GM23338 (cell line): ENCODE measurements at regions not wholly inside any gene's neighbourhood (a gene's known extent, or its start where the extent isn't known, plus 50 kb on each side); places are given as distances from the start of the nearest gene placed in this dataset.

Source experiments
- ATAC-seq: fragments of 200-7000 bp; cut with Tn5 transposase; 3 replicates; pipeline ENCODE4 v1.9.1; 2020
- DNase-seq: peaks from one replicate; pipeline ENCODE4 v3.0.0-alpha.2; 2015; ENCODE audit warnings: low spot score
- H2AFZ ChIP-seq: fragments of 200-600 bp; sonication (generic); 2 replicates; pipeline ENCODE4 v1.8.0; 2016; ENCODE audit warnings: antibody characterized with exemption, mild to moderate bottlenecking, moderate library complexity
- H3F3A ChIP-seq: fragments of 200-600 bp; sonication (generic); replicated peaks from 2 replicates; pipeline ENCODE4 v1.8.0; 2017; ENCODE audit warnings: antibody characterized with exemption, mixed run types, low read depth
- H3K27ac ChIP-seq: fragments of 200-600 bp; sonication (generic); 2 replicates; pipeline ENCODE4 v1.6.1; 2016; ENCODE audit warnings: low read depth
- H3K27me3 ChIP-seq: fragments of 200-600 bp; sonication (generic); 2 replicates; pipeline ENCODE4 v1.8.0; 2016; ENCODE audit warnings: mild to moderate bottlenecking, mixed run types, moderate library complexity; ENCODE audit not compliant: insufficient read depth
- H3K36me3 ChIP-seq: fragments of 200-600 bp; sonication (generic); 2 replicates; pipeline ENCODE4 v1.8.0; 2016; ENCODE audit warnings: mild to moderate bottlenecking; ENCODE audit not compliant: insufficient read depth
- H3K4me1 ChIP-seq: fragments of 200-600 bp; sonication (generic); 2 replicates; pipeline ENCODE4 v1.8.0; 2016; ENCODE audit warnings: mild to moderate bottlenecking, moderate library complexity; ENCODE audit not compliant: insufficient read depth
- H3K4me2 ChIP-seq: fragments of 200-600 bp; sonication (generic); 2 replicates; pipeline ENCODE4 v1.7.1; 2017; ENCODE audit warnings: mixed run types
- H3K4me3 ChIP-seq: fragments of 200-600 bp; sonication (generic); 2 replicates; pipeline ENCODE4 v1.6.1; 2016; ENCODE audit warnings: mixed run types
- H3K79me2 ChIP-seq: fragments of 200-600 bp; sonication (generic); replicated peaks from 2 replicates; pipeline ENCODE4 v1.8.0; 2017; ENCODE audit warnings: mild to moderate bottlenecking; ENCODE audit not compliant: insufficient read depth
- H3K9me2 ChIP-seq: fragments of 200-600 bp; sonication (generic); 2 replicates; pipeline ENCODE4 v1.8.0; 2017; ENCODE audit not compliant: insufficient read depth
- H4K20me1 ChIP-seq: fragments of 200-600 bp; sonication (generic); replicated peaks from 2 replicates; pipeline ENCODE4 v1.8.0; 2017; ENCODE audit warnings: mild to moderate bottlenecking; ENCODE audit not compliant: insufficient read depth
- H3K27ac Mint-ChIP-seq: 2 replicates; pipeline ENCODE4 v1.8.0; 2020; ENCODE audit warnings: inconsistent platforms, mild to moderate bottlenecking, moderate library complexity, mixed read lengths
- H3K27me3 Mint-ChIP-seq: 3 replicates; pipeline ENCODE4 v1.8.0; 2022; ENCODE audit warnings: low read depth, mild to moderate bottlenecking, moderate library complexity, mixed read lengths, inconsistent platforms; ENCODE audit not compliant: insufficient read depth, poor library complexity
- H3K36me3 Mint-ChIP-seq: 3 replicates; pipeline ENCODE4 v1.8.0; 2021; ENCODE audit warnings: low read depth, mild to moderate bottlenecking, inconsistent platforms, moderate library complexity, mixed read lengths
- H3K4me1 Mint-ChIP-seq: 3 replicates; pipeline ENCODE4 v1.8.0; 2020; ENCODE audit warnings: mild to moderate bottlenecking, inconsistent platforms, mixed read lengths
- H3K4me3 Mint-ChIP-seq: 3 replicates; pipeline ENCODE4 v1.8.0; 2021; ENCODE audit warnings: moderate library complexity, mild to moderate bottlenecking, inconsistent platforms, mixed read lengths
- H3K9me3 Mint-ChIP-seq: 3 replicates; pipeline ENCODE4 v1.8.0; 2020; ENCODE audit warnings: moderate library complexity, mild to moderate bottlenecking, inconsistent platforms, mixed read lengths
- CREB1 ChIP-seq: fragments of 250-450 bp; sonication (Bioruptor Pico); IDR thresholded peaks from 2 replicates; pipeline ENCODE4 v1.5.0; 2020; ENCODE audit warnings: low read depth, mild to moderate bottlenecking, moderate library complexity
- EZH2 ChIP-seq: fragments of 200-600 bp; sonication (generic); IDR thresholded peaks from one replicate; pipeline ENCODE4 v1.8.0; 2017; ENCODE audit warnings: antibody characterized with exemption, mild to moderate bottlenecking, low read depth; ENCODE audit not compliant: unreplicated experiment
- EZH2phosphoT487 ChIP-seq: fragments of 200-600 bp; sonication (generic); IDR thresholded peaks from one replicate; pipeline ENCODE4 v1.8.1; 2018; ENCODE audit warnings: antibody characterized with exemption; ENCODE audit not compliant: unreplicated experiment
- JUNB ChIP-seq: IDR thresholded peaks from one replicate; pipeline ENCODE4 v1.6.1; 2016; ENCODE audit warnings: antibody characterized with exemption; ENCODE audit not compliant: unreplicated experiment
- NANOG ChIP-seq: IDR thresholded peaks from 2 replicates; pipeline ENCODE4 v1.6.1; 2016; ENCODE audit warnings: antibody characterized with exemption, borderline replicate concordance
- POLR2AphosphoS5 ChIP-seq: IDR thresholded peaks from 2 replicates; pipeline ENCODE4 v1.6.1; 2016; ENCODE audit warnings: antibody characterized with exemption, low read depth
- STAT1 ChIP-seq: IDR thresholded peaks from one replicate; pipeline ENCODE4 v1.6.1; 2016; ENCODE audit warnings: antibody characterized with exemption; ENCODE audit not compliant: unreplicated experiment
- ZNF114 ChIP-seq: fragments of 250-450 bp; sonication (Bioruptor Pico); IDR thresholded peaks from 2 replicates; pipeline ENCODE4 v1.5.0; 2020; ENCODE audit warnings: mild to moderate bottlenecking, moderate library complexity
- ZNF331 ChIP-seq: fragments of 250-450 bp; sonication (Bioruptor Pico); IDR thresholded peaks from 2 replicates; pipeline ENCODE4 v1.5.0; 2020; ENCODE audit warnings: low read depth, mild to moderate bottlenecking, moderate library complexity
- TF ChIP-seq, protein P1 (sequence below): IDR thresholded peaks from one replicate; pipeline ENCODE4 v1.6.1; 2018; ENCODE audit warnings: antibody characterized with exemption; ENCODE audit not compliant: unreplicated experiment
- TF ChIP-seq, protein P2 (sequence below), 2 experiments: fragments of 200-600 bp in 1 of 2; sonication (generic) in 1 of 2; conservative IDR thresholded peaks; 2 replicates each; pipeline versions ENCODE4 v1.5.1 to v1.6.1; 2016 to 2017; ENCODE audit warnings: antibody characterized with exemption in 2 of 2, low read depth in 2 of 2, mild to moderate bottlenecking in 2 of 2, moderate library complexity in 1 of 2
- TF ChIP-seq, protein P3 (sequence below): IDR thresholded peaks from 2 replicates; pipeline ENCODE4 v1.6.1; 2016; ENCODE audit warnings: antibody characterized with exemption
- TF ChIP-seq, protein P4 (sequence below): fragments of 250-450 bp; sonication (Bioruptor Pico); IDR thresholded peaks from 2 replicates; pipeline ENCODE4 v1.5.0; 2020; ENCODE audit warnings: mild to moderate bottlenecking, moderate library complexity

DNA sequence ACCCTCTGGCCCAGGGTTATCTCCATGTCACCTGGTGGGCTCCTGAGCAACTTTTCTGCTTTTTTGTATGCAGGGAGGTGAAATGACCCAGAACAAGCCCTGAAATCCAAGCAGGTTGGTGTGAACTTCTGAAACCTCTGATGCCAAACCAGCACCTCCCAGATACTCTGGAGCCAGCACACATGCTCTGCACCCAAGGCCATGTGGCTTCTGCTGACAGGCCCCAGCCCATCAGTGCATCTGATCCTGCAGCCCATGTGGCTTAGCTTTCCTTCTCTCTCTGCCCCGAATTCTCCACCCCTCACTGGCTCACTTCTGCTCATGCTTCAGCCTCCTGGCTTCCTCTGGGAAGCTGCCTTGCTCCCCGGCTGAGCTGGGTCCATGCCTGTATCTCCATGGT lies 59.3 kb upstream of the RPS6KA2 start:
- Mint-ChIP-seq H3K4me1 (peaks cover 21% of the 10 kb centered on the region), H3K36me3 (no peaks in the 10 kb centered on the region; the same call in 2 of the 3 replicates), H3K27ac (no peak overlapping the region), H3K9me3 (no peaks in the 10 kb centered on the region), H3K4me3 (no peak overlapping the region), H3K27me3 (peaks cover 21% of the 10 kb centered on the region)
- ATAC-seq (no peak), DNase-seq (no peak)
- 0 out of 2 replicates have a peak, but pooled peaks cover 8% of the 10 kb centered on the region for H3K9me2 ChIP-seq
- H4K20me1 ChIP-seq = no peaks in the 10 kb centered on the region
- H3K36me3 ChIP-seq = no peaks in the 10 kb centered on the region
- H3K27me3 ChIP-seq = no peaks in the 10 kb centered on the region
- H3F3A ChIP-seq = no peaks in the 10 kb centered on the region
- H3K4me1 ChIP-seq = no peaks in the 10 kb centered on the region
- no peak overlapping the region for H3K4me2 ChIP-seq
- H3K27ac ChIP-seq = no peak overlapping the region
- H2AFZ ChIP-seq = no peak overlapping the region
- H3K4me3 ChIP-seq = no peak overlapping the region
- no peaks in the 10 kb centered on the region for H3K79me2 ChIP-seq
- TF ChIP-seq POLR2AphosphoS5 (no peak), CREB1 (no peak), EZH2phosphoT487 (no peak), EZH2 (no peak), JUNB (no peak), STAT1 (no peak), ZNF114 (CRISPR knock-in tag) (no peak), ZNF331 (CRISPR knock-in tag) (no peak), NANOG (no peak)
- TF ChIP-seq, protein P1, sequence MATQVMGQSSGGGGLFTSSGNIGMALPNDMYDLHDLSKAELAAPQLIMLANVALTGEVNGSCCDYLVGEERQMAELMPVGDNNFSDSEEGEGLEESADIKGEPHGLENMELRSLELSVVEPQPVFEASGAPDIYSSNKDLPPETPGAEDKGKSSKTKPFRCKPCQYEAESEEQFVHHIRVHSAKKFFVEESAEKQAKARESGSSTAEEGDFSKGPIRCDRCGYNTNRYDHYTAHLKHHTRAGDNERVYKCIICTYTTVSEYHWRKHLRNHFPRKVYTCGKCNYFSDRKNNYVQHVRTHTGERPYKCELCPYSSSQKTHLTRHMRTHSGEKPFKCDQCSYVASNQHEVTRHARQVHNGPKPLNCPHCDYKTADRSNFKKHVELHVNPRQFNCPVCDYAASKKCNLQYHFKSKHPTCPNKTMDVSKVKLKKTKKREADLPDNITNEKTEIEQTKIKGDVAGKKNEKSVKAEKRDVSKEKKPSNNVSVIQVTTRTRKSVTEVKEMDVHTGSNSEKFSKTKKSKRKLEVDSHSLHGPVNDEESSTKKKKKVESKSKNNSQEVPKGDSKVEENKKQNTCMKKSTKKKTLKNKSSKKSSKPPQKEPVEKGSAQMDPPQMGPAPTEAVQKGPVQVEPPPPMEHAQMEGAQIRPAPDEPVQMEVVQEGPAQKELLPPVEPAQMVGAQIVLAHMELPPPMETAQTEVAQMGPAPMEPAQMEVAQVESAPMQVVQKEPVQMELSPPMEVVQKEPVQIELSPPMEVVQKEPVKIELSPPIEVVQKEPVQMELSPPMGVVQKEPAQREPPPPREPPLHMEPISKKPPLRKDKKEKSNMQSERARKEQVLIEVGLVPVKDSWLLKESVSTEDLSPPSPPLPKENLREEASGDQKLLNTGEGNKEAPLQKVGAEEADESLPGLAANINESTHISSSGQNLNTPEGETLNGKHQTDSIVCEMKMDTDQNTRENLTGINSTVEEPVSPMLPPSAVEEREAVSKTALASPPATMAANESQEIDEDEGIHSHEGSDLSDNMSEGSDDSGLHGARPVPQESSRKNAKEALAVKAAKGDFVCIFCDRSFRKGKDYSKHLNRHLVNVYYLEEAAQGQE = no peak
- TF ChIP-seq, protein P2, sequence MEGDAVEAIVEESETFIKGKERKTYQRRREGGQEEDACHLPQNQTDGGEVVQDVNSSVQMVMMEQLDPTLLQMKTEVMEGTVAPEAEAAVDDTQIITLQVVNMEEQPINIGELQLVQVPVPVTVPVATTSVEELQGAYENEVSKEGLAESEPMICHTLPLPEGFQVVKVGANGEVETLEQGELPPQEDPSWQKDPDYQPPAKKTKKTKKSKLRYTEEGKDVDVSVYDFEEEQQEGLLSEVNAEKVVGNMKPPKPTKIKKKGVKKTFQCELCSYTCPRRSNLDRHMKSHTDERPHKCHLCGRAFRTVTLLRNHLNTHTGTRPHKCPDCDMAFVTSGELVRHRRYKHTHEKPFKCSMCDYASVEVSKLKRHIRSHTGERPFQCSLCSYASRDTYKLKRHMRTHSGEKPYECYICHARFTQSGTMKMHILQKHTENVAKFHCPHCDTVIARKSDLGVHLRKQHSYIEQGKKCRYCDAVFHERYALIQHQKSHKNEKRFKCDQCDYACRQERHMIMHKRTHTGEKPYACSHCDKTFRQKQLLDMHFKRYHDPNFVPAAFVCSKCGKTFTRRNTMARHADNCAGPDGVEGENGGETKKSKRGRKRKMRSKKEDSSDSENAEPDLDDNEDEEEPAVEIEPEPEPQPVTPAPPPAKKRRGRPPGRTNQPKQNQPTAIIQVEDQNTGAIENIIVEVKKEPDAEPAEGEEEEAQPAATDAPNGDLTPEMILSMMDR (conservative IDR thresholded peaks at IDR 0.05; ENCODE audit: low read depth in 2 of 2) = no peak
- TF ChIP-seq, protein P3, sequence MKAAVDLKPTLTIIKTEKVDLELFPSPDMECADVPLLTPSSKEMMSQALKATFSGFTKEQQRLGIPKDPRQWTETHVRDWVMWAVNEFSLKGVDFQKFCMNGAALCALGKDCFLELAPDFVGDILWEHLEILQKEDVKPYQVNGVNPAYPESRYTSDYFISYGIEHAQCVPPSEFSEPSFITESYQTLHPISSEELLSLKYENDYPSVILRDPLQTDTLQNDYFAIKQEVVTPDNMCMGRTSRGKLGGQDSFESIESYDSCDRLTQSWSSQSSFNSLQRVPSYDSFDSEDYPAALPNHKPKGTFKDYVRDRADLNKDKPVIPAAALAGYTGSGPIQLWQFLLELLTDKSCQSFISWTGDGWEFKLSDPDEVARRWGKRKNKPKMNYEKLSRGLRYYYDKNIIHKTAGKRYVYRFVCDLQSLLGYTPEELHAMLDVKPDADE = no peak
- TF ChIP-seq, protein P4, sequence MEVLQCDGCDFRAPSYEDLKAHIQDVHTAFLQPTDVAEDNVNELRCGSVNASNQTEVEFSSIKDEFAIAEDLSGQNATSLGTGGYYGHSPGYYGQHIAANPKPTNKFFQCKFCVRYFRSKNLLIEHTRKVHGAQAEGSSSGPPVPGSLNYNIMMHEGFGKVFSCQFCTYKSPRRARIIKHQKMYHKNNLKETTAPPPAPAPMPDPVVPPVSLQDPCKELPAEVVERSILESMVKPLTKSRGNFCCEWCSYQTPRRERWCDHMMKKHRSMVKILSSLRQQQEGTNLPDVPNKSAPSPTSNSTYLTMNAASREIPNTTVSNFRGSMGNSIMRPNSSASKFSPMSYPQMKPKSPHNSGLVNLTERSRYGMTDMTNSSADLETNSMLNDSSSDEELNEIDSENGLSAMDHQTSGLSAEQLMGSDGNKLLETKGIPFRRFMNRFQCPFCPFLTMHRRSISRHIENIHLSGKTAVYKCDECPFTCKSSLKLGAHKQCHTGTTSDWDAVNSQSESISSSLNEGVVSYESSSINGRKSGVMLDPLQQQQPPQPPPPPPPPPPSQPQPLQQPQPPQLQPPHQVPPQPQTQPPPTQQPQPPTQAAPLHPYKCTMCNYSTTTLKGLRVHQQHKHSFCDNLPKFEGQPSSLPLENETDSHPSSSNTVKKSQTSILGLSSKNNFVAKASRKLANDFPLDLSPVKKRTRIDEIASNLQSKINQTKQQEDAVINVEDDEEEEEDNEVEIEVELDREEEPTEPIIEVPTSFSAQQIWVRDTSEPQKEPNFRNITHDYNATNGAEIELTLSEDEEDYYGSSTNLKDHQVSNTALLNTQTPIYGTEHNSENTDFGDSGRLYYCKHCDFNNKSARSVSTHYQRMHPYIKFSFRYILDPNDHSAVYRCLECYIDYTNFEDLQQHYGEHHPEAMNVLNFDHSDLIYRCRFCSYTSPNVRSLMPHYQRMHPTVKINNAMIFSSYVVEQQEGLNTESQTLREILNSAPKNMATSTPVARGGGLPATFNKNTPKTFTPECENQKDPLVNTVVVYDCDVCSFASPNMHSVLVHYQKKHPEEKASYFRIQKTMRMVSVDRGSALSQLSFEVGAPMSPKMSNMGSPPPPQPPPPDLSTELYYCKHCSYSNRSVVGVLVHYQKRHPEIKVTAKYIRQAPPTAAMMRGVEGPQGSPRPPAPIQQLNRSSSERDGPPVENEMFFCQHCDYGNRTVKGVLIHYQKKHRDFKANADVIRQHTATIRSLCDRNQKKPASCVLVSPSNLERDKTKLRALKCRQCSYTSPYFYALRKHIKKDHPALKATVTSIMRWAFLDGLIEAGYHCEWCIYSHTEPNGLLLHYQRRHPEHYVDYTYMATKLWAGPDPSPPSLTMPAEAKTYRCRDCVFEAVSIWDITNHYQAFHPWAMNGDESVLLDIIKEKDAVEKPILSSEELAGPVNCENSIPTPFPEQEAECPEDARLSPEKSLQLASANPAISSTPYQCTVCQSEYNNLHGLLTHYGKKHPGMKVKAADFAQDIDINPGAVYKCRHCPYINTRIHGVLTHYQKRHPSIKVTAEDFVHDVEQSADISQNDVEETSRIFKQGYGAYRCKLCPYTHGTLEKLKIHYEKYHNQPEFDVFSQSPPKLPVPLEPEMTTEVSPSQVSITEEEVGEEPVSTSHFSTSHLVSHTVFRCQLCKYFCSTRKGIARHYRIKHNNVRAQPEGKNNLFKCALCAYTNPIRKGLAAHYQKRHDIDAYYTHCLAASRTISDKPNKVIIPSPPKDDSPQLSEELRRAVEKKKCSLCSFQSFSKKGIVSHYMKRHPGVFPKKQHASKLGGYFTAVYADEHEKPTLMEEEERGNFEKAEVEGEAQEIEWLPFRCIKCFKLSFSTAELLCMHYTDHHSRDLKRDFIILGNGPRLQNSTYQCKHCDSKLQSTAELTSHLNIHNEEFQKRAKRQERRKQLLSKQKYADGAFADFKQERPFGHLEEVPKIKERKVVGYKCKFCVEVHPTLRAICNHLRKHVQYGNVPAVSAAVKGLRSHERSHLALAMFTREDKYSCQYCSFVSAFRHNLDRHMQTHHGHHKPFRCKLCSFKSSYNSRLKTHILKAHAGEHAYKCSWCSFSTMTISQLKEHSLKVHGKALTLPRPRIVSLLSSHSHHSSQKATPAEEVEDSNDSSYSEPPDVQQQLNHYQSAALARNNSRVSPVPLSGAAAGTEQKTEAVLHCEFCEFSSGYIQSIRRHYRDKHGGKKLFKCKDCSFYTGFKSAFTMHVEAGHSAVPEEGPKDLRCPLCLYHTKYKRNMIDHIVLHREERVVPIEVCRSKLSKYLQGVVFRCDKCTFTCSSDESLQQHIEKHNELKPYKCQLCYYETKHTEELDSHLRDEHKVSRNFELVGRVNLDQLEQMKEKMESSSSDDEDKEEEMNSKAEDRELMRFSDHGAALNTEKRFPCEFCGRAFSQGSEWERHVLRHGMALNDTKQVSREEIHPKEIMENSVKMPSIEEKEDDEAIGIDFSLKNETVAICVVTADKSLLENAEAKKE (CRISPR knock-in tag) = no peak
